GM23248 (cell line): ENCODE measurements at regions not wholly inside any gene's neighbourhood (a gene's known extent, or its start where the extent isn't known, plus 50 kb on each side); places are given as distances from the start of the nearest gene placed in this dataset.

Experiments
- EZH2 ChIP-seq: fragments of 200-600 bp; sonication (generic); IDR thresholded peaks from 2 replicates; pipeline ENCODE4 v1.6.1; 2018; ENCODE audit warnings: antibody characterized with exemption, mild to moderate bottlenecking; ENCODE audit not compliant: insufficient read depth, poor library complexity, severe bottlenecking
- EZH2phosphoT487 ChIP-seq: fragments of 200-600 bp; sonication (generic); IDR thresholded peaks from 2 replicates; pipeline ENCODE4 v1.6.1; 2018; ENCODE audit warnings: antibody characterized with exemption, moderate library complexity, mild to moderate bottlenecking, low read depth; ENCODE audit not compliant: insufficient read depth

GRCh38 chr7:142548978-142549377 lies 200.3 kb upstream of the PRSS1 start:
- TF ChIP-seq EZH2phosphoT487 = no peak
- TF ChIP-seq EZH2 = no peak
